Neural progenitor cell (in vitro differentiated cells): ENCODE measurements at regions not wholly inside any gene's neighbourhood (a gene's known extent, or its start where the extent isn't known, plus 50 kb on each side); places are given as distances from the start of the nearest gene placed in this dataset.

Experiments
- CTCF ChIP-seq: fragments of 200-600 bp; sonication (generic); IDR thresholded peaks from 2 replicates; pipeline ENCODE4 v1.5.1; 2017; ENCODE audit warnings: antibody characterized with exemption, mild to moderate bottlenecking
- EZH2 ChIP-seq: fragments of 200-600 bp; sonication (generic); IDR thresholded peaks from 2 replicates; pipeline ENCODE4 v1.6.1; 2017; ENCODE audit warnings: antibody characterized with exemption, mild to moderate bottlenecking, moderate library complexity

DNA sequence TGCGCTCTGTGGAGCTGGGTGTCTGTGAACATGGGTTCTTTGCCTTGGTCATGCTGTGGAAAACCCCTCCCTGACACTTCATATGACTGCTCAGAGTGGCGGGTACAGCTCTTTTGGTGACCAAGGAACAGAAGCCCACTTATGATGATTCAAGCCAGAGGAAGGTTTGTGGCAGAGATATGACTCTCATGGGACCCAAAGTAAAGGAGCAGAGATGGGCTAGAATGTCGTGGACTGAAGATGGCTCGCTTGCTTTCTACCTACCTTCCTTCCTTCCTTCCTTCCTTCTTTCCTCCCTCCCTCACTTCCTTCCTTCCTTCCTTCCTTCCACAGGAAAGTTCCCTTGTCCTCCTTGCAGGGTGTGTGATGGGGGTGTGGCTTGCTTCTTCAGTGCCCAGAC lies 169.7 kb upstream of the IRX3 start:
- no peak for TF ChIP-seq CTCF
- no peak for TF ChIP-seq EZH2
